ENCODE measurements at regions not wholly inside any gene's neighbourhood (a gene's known extent, or its start where the extent isn't known, plus 50 kb on each side); places are given as distances from the start of the nearest gene placed in this dataset.

DNA sequence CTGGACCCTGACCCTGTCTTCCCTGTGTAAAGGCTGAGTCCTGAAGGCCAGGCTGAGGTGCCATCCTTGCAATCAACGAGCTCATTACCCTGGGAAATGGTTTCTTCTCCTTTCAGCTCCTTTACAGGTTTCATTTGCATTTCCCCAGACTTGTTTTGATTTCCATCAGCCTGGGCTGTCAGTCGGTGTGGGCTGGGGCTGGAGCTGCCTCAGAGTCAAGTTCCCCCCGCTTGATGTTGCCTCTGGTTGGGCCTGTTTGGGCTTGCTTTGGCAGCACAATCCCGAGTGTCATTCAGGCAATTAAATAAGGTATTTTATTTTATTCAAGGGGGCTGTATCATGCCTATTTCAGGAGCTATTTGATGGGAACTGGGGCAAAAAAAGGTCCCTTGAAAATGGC lies 424.9 kb downstream of the INSC start:
- no peak for DNase-seq (ENCODE audit: low read depth)

- no peak for DNase-seq (ENCODE audit: low read depth)
Observed at GRCh38 chr11:15541079-15541478, 426.4 kb downstream of the INSC start.

DNA sequence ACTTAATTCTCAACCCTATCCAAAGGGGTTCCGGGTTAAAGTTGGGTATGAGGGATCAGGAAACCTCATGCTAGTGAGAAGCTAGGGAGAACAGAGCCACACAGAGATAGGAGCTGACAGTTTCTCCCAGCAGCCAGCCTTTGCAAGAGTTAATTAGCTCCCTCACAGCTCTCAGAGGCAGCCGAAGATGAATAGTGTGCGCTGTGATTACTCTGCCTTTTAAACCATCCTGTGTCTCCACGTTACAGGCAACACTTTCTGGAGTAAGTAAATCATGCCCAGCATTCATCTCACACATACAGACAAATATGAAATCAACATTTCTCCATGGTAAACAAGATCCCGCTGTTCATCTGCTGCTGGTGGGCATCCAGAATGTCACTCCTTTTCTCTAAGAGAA lies 429.6 kb downstream of the INSC start:
- no peak for DNase-seq (ENCODE audit: low read depth)

GRCh38 chr11:15547685-15548084 lies 433.0 kb downstream of the INSC start:
- no peak for DNase-seq (ENCODE audit: low read depth)

DNA sequence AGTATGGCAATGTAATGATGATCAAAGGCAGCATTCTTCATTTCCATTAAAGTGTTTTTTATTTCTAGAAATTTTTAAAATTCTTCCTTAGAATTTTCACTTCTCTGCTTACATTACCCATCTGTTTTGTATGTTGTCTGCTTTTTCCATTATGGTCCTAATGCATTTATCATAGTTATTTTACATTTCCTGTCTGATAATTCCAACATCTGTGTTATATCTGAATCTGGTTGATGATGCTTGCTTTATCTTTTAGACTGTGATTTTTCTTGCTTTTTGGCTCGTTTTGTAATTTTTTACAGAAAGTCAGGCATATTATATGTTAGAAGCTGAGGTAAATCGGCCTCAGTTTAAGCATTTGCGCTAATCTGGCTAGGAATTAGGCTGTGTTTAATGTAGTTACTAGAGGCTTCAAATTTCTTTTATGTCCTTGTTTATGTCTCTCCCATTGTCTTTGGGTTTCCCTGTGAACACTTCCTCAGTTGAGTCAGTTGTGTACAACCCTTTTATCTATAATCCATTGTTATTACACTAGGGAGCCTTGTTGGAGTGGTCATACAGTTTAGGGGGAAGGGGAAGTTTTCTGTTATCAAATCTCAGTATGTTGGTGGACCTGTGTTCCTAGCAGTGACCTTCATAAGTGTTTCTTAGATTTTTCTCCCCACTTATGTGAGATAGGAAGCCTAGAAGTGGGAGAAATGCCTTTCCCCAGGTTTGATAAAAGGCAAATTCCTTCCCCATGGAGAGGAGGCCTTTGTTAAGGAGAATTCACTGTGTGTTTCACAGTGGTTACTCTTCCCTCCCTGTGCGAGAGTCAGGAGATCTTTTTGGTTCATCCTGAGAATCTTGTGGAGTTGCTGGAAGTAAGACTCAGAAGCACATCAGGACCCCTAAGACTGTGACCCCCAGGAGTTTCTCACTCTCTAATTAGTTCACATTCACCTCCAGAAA lies 437.5 kb downstream of the INSC start:
- DNase-seq (ENCODE audit: low read depth), result no peak

DNA sequence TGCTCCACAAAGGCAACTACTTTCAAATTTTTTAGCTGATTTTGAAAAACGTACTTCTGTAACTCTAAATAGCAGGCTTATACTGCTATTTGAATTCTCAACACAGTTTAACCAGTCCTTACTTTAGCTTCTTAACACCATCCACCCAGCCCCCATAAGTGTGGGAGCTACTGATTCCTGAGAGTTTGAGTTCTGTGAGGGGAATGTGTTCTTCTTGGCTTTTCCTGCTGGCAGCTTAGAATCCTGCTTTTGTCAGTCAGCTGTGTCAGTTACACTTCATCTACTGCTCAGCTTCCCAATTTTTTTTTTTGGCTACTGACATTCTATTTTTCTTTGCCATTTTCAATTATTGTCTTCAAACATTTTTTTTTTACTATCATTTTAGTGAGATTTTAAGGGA lies 440.4 kb downstream of the INSC start:
- DNase-seq (ENCODE audit: low read depth), result no peak

GRCh38 chr11:15557457-15558230 lies 442.9 kb downstream of the INSC start:
- no peak for DNase-seq (ENCODE audit: low read depth)

DNA sequence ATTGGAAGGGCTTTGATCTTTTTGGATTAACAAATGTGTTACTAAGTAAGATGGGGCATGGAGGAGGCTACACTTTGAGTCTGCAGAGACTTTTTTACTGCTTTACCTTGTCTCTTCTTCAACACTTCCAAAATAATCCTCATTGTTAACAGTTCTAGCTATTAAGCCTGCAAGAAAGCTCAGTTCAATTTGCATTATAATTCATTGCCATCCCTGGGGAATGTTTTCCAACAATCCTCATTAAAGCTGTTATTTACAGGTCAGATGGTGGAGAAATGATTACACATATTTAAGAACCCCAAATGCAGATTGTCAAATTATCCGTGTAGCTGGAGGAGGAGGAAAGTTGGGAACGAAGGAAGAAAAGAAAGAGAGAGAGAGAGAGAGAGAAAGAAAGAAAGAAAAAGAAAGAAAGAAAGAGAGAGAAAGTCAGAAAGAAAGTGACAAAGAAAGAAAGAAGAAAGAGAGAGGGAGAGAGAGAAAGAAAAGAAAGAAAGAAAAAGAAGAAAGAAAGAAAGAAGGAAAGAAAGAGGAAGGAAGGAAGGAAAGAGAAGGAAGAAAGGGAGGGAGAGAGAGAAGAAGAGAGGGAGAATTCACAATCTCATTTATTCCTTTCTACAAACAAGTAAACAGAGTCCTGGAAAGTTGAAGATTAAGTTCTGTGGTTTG lies 443.9 kb downstream of the INSC start:
- no peak for DNase-seq (ENCODE audit: low read depth)

DNA sequence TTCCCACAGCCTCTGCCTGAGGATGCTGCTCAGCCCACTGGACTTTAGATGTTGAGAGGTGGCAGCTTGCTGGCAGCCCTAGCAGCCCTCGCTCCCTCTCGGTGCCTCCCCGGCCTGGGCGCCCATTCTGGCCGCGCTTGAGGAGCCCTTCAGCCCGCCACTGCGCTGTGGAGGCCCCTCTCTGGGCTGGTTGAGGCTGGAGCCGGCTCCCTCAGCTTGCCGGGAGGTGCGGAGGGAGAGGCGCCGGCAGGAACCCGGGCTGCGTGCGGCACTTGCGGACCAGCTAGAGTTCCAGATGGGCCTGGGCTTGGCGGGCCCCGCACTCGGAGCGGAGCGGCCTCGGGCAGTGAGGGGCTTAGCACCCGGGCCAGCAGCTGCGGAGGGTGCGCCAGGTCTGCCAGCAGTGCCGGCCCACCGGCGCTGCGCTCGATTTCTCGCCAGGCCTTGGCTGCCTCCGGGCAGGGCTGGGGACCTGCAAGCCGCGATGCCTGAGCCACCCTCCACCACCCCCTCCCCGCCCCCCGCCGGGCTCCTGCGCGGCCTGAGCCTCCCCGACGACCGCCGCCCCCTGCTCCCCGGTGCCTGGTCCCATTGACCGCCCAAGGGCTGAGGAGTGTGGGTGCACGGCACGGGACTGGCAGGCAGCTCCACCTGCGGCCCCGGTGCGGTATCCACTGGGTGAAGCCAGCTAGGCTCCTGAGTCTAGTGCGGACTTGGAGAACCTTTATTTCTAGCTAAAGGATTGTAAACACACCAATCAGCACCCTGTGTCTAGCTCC lies 446.2 kb downstream of the INSC start:
- DNase-seq (ENCODE audit: low read depth), result no peak

- no peak for DNase-seq (ENCODE audit: low read depth)
Observed at GRCh38 chr11:15562230-15562629, 447.5 kb downstream of the INSC start.

DNA sequence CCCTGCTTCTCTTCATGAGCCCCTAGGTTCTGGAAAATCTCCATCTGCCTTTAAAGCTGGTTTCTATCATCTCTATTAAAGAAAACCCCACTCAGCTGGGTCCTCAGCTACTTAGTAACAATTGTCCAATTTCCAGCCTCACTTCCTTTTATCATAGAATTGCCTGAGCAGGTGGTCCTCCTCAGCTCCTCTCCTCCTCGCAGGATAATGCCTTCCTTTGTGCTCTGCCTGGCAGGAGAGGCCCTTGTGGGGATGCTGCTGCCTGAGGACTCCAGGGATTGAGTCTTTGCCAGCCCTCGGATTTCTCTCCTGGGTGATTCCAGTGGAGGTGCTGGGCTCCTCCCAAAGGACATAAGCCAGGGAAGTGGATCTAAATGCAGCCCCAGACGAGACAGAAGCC lies 448.3 kb downstream of the INSC start:
- no peak for DNase-seq (ENCODE audit: low read depth)

DNA sequence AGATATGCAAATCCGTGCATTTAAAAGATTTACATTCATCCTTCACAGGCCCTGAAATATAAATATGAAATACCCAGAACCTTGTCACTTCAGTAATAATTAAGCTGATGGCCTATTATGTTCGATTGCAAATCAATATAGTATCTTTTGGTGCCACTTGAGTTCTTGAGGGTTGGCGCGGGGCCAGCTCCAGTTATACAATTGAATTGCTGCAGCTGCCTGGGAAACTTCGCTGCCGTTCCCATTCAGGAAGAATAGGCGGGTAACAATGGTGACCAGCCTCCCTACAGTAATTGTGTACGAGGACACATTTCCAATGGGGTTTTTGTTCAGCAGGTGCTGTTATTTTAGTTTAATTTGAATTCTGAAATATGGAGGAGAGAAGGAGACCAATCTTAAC lies 451.2 kb downstream of the INSC start:
- no peak for DNase-seq (ENCODE audit: low read depth)

DNA sequence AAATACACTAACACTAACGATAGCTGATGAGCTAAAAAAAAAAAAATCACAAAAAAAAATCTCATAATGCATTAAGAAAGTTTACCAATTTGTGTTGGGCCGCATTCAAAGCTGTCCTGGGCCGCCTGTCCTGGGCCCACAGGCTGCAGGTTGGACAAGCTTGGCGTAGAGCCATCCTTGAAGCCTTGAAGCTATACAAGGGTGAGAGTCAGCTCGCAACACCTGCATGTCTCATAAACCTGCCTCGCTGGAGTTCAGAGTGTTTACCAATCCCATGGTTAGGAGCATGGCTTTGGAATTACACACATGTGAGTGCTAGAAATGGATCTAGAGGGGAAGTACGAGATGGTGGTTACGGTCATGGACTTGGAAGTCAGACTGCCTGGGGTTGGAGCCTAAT lies 453.7 kb downstream of the INSC start:
- DNase-seq (ENCODE audit: low read depth), result no peak

DNA sequence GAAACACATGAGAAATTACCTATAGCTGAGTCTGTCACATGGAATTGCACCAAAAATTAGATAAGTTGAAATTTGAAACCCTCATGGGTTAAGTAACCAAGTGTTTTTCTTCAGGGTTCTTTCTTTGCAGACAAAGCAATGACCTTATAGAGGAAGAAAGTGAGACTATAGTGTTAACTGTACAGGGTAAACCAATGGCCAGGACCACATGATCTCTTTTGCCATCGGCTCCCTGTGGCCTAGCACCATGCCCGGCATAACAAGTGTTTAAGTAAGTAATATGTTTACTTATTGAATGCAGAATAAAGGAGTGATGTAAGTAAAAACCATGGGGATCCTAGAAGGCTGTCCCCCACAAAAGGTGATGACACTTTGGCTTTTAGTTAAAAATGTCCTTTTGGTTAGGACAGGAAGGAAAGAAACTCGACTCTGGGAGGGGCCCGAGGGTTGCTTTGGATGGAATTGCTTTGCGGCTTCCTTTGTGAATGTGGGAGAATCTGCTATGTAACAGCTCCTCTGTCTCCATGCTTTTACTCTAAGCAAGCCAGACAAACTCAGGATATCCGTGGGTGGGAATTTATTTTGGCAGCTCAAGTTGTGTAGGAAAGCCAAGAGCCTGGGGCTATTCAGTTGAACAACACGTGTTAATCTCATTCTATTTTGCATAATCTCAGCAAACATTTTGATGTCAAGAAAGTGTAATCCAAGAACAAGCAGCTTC lies 454.7 kb downstream of the INSC start:
- no peak for DNase-seq (ENCODE audit: low read depth)

GRCh38 chr11:15575409-15575808 lies 460.7 kb downstream of the INSC start:
- no peak for DNase-seq (ENCODE audit: low read depth)

DNA sequence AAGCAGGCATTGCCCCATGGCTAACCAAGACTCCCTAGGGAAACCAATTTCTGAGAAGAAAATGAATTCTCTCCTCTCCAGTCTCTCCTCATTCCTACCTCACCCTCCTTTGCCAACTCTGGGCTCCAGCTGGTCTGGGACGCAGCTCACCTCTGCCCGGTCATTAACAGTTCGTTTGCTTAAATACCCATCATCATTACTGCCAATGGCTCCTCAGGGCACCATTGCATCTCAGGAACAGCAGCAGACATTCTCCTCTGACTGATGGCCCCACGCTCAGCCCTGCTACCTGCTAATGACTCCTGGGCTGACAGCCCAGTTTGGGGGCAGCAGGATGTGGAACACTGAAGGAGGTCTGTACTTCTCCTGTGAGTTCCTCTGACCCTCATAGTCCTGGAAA lies 462.0 kb downstream of the INSC start:
- DNase-seq (ENCODE audit: low read depth), result no peak

DNA sequence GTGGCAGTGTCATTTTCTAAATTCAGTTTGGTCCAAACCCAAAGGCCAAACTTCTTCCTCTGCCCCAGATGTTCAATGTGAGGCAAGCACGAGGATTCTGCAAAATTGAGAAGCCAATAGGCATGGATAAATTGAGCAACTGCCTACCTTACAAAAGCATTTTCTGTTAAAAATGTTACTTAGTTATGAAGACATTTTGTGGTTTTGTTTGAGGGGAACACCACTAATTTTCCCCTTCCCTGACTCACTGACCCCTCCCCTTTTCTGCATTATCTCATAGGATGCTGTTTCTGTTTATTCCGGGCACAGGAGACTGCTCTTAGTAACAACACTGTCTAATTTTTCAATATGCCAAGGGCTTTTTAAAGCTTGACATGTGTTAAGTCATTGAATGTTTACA lies 462.8 kb downstream of the INSC start:
- DNase-seq (ENCODE audit: low read depth), result no peak

GRCh38 chr11:15579287-15580001 lies 464.7 kb downstream of the INSC start:
- no peak for DNase-seq (ENCODE audit: low read depth)

DNA sequence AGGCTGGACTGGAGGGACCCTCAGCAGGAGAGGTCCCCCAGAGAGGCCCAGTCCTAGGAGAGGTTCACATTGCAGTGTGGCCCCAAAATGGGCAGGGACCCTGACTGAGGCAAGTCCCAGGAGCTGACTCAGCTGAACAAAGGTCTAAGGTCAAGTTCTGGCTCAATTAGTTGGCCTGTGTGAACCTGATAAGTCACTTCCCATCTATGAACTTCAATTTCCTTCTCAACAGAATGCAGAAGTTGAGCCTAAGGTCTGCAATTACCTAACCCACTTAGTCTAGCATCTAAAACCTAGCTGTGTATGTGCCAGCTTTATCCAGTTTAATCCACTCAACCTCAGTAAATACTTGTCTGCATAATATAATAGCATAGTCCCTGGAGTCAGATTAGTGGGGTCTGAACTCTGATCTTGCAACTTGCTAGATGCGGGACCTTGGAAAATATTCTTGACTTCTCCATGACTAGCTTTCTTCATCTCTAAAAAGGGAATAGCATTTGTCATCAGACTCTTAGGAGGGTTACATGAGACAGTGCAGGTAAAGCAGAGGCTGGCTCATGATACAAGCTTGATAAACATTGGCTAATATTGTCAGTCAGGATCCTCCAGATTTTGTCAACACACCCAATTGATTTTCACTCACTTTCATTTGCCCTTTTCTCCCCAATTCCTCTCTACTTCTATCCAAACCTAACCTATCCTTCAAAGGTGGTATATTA lies 465.5 kb downstream of the INSC start:
- no peak for DNase-seq (ENCODE audit: low read depth)

- DNase-seq (ENCODE audit: low read depth), result no peak
Observed at GRCh38 chr11:15580775-15581095, 466.0 kb downstream of the INSC start.

Measured in activated T-cell treated with anti-CD3 and anti-CD28 coated beads for 24 hours (primary cell).